GM06990 (cell line): ENCODE measurements at regions not wholly inside any gene's neighbourhood (a gene's known extent, or its start where the extent isn't known, plus 50 kb on each side); places are given as distances from the start of the nearest gene placed in this dataset.

Experiments
- DNase-seq: peaks from one replicate; pipeline ENCODE4 v3.0.0-alpha.2; 2011; ENCODE audit not compliant: insufficient read length; ENCODE audit errors: extremely low read depth
- H3K27me3 ChIP-seq: replicated peaks from 2 replicates; pipeline ENCODE4 v1.6.0; 2011; ENCODE audit warnings: low read length; ENCODE audit not compliant: control insufficient read depth, insufficient read depth
- H3K36me3 ChIP-seq: 2 replicates; pipeline ENCODE4 v1.5.1; 2011; ENCODE audit warnings: low read length; ENCODE audit not compliant: control insufficient read depth, insufficient read depth
- H3K4me3 ChIP-seq: replicated peaks from 2 replicates; pipeline ENCODE4 v1.5.1; 2011; ENCODE audit warnings: low read depth, mild to moderate bottlenecking, control low read depth, low read length
- CTCF ChIP-seq: IDR thresholded peaks from 2 replicates; pipeline ENCODE4 v1.5.1; 2011; ENCODE audit warnings: low read length, control low read depth, mild to moderate bottlenecking, inconsistent platforms; ENCODE audit not compliant: insufficient read depth, poor library complexity, severe bottlenecking

GRCh38 chr12:131635491-131636122 lies 75.3 kb upstream of the SFSWAP start:
- no peak for TF ChIP-seq CTCF
- no peak for DNase-seq
- Histone ChIP-seq H3K36me3 (no peaks in the 10 kb centered on the region), H3K4me3 (no peak overlapping the region), H3K27me3 (no peaks in the 10 kb centered on the region; the same call in 1 of the 2 replicates)

- Histone ChIP-seq H3K27me3 (no peaks in the 10 kb centered on the region; the same call in 1 of the 2 replicates), H3K36me3 (no peaks in the 10 kb centered on the region), H3K4me3 (no peak overlapping the region)
- DNase-seq: no peak
- no peak for TF ChIP-seq CTCF
These were observed 74.6 kb upstream of the SFSWAP start for GRCh38 chr12:131636266-131636665.

- DNase-seq: no peak
- no peaks in the 10 kb centered on the region for H3K36me3 ChIP-seq
- TF ChIP-seq CTCF: no peak
- H3K4me3 ChIP-seq: no peak overlapping the region
- no peaks in the 10 kb centered on the region; the same call in 1 of the 2 replicates for H3K27me3 ChIP-seq
These were observed 73.7 kb upstream of the SFSWAP start for GRCh38 chr12:131636940-131637750.

- DNase-seq: no peak
- Histone ChIP-seq H3K27me3 (no peaks in the 10 kb centered on the region; the same call in 1 of the 2 replicates), H3K36me3 (no peaks in the 10 kb centered on the region), H3K4me3 (no peak overlapping the region)
- TF ChIP-seq CTCF: no peak
These were observed 72.9 kb upstream of the SFSWAP start for GRCh38 chr12:131637986-131638385.

- Histone ChIP-seq H3K4me3 (no peak overlapping the region), H3K27me3 (no peaks in the 10 kb centered on the region; the same call in 1 of the 2 replicates), H3K36me3 (no peaks in the 10 kb centered on the region)
- no peak for DNase-seq
- no peak for TF ChIP-seq CTCF
These were observed 71.5 kb upstream of the SFSWAP start for GRCh38 chr12:131639270-131639940.
